ENCODE measurements at regions not wholly inside any gene's neighbourhood (a gene's known extent, or its start where the extent isn't known, plus 50 kb on each side); places are given as distances from the start of the nearest gene placed in this dataset.

DNA sequence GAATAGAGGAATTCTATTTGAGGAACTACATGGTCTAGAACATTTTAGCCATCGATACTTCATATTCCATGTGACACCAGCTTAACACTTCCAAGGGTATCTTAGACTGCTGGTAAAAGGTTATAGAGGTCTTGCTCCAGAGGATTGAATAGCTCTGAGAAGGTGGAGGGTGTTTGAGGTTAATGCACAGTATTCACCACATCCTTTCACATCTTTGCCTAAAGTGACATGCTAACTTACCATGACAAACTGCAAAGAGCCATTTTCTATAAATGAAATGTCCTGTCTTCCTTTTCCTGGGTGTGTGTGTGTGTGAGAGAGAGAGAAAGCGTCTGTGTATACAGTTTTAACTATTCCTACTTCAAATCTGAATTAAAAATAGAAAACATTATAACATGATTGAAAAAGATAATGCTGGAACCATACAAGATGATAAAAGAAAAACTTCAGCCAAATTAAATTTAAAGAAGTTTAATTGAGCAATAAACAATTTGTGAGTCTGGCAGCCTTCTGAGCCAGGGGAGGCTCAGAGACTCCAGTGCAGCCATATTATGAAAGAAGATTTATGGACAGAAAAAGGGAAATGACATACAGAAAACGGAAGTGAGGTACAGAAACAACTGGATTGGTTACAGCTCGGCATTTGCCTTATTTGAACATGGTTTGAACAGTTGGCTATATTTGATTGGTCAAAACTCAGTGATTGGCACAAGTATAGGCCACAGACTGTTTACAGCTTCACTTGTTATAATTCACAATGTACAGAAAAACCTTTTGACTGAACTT is 320.9 kb upstream of the CCDC179 start:
- no peak for TF ChIP-seq CTCF (IDR thresholded peaks at IDR 0.05; ENCODE audit: control insufficient read depth, insufficient read depth, low read depth, low read length, missing control alignments)
- H3K4me3 ChIP-seq (ENCODE audit: control insufficient read depth, low read depth, low read length) = no peak overlapping the region
- DNase-seq (ENCODE audit: low read depth) = no peak

DNA sequence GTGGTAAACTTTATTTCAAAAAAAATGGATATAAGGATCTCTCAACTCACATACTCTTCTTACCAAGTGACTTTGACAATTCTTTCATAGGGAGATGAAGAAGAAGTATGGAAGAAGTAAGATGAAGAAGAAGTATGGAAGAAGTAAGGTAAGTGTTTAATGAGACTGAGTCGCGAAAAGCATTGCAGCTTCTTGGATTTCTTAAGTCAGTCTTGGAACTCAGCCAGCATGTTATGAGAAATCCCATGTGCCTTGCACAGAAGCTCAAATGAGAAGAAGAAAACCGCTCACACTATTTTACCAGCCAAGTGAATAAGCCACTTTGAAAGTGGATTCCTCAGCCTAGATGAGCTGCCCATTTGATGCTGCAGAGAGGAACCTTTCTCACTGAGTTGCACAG is 332.0 kb upstream of the CCDC179 start:
- DNase-seq (ENCODE audit: low read depth) = no peak
- TF ChIP-seq CTCF (IDR thresholded peaks at IDR 0.05; ENCODE audit: control insufficient read depth, insufficient read depth, low read depth, low read length, missing control alignments) = no peak

GRCh38 chr11:23201936-23202522 is 341.8 kb upstream of the CCDC179 start:
- no peak for TF ChIP-seq CTCF (IDR thresholded peaks at IDR 0.05; ENCODE audit: control insufficient read depth, insufficient read depth, low read depth, low read length, missing control alignments)
- H3K4me3 ChIP-seq (ENCODE audit: control insufficient read depth, low read depth, low read length) = no peak overlapping the region
- DNase-seq (ENCODE audit: low read depth) = no peak

More for the DNA sequence above, 332.0 kb upstream of the CCDC179 start:
- no peak overlapping the region for H3K4me3 ChIP-seq (ENCODE audit: control insufficient read depth, low read depth, low read length)

GRCh38 chr11:23202611-23203010 is 342.3 kb upstream of the CCDC179 start:
- no peak for DNase-seq (ENCODE audit: low read depth)
- no peak for TF ChIP-seq CTCF (IDR thresholded peaks at IDR 0.05; ENCODE audit: control insufficient read depth, insufficient read depth, low read depth, low read length, missing control alignments)
- H3K4me3 ChIP-seq (ENCODE audit: control insufficient read depth, low read depth, low read length) = no peak overlapping the region

GRCh38 chr11:23205156-23205871 is 345.0 kb upstream of the CCDC179 start:
- no peak overlapping the region for H3K4me3 ChIP-seq (ENCODE audit: control insufficient read depth, low read depth, low read length)
- no peak for TF ChIP-seq CTCF (IDR thresholded peaks at IDR 0.05; ENCODE audit: control insufficient read depth, insufficient read depth, low read depth, low read length, missing control alignments)
- no peak for DNase-seq (ENCODE audit: low read depth)

- DNase-seq (ENCODE audit: low read depth) = no peak
- TF ChIP-seq CTCF (IDR thresholded peaks at IDR 0.05; ENCODE audit: control insufficient read depth, insufficient read depth, low read depth, low read length, missing control alignments) = no peak
- no peak overlapping the region for H3K4me3 ChIP-seq (ENCODE audit: control insufficient read depth, low read depth, low read length)
These were observed 346.6 kb upstream of the CCDC179 start for GRCh38 chr11:23206741-23207336.

Data from AG09309 (cell line).